ENCODE measurements at regions not wholly inside any gene's neighbourhood (a gene's known extent, or its start where the extent isn't known, plus 50 kb on each side); places are given as distances from the start of the nearest gene placed in this dataset.
"Not testable (repeated sequence)": the region's sequence is repeated elsewhere in the genome, so short reads cannot be mapped to it uniquely, and the experiment has no call there.

GRCh38 chr9:101840694-101841188 lies 102.3 kb upstream of the GRIN3A start:
- no peak for FAIRE-seq

DNA sequence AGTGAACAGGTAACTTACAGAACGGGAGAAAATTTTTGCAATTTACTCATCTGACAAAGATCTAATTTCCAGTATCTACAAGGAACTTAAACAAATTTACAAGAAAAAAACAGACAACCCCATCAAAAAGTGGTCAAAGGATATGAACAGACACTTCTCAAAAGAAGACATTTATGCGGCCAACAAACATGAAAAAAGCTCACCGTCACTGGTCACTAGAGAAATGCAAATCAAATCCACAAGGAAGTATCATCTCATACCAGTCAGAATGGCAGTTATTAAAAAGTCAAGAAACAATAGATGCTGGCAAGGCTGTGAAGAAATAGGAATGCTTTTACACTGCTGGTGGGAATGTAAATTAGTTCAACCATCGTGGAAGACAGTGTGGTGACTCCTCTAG lies 100.5 kb upstream of the GRIN3A start:
- FAIRE-seq: not testable (repeated sequence)

GRCh38 chr9:101836021-101836420 lies 97.6 kb upstream of the GRIN3A start:
- no peak for FAIRE-seq

DNA sequence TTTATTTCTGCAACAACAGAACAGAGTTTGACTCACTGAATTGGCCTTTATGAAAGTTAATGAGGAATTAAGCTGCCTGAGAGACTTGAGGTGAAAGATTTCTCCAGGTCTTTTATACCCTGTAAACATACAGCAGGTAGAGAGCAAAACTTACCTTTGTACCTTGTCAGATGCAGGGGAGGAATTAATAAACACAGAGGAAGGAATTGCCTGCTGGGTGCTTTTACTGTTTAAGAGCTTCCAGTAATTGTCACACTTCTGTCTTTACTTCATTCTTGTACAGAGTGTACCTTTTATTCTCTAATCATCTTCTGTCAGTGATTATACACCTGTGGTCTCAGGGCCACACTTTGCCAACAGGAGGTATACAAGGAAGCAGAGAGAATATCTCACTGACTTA lies 94.0 kb upstream of the GRIN3A start:
- FAIRE-seq: no peak

DNA sequence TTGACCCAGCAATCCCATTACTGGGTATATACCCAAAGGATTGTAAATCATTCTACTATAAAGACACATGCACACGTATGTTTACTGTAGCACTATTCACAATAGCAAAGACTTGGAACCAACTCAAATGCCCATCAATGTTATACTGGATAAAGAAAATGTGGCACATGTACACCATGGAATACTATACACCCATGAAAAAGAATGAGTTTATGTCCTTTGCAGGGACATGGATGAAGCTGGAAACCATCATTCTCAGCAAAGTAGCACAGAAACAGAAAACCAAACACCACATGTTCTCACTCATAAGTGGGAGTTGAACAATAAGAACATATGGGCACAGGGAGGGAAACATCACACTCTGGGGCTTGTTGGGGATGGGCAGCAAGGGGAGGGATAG lies 83.0 kb upstream of the GRIN3A start:
- FAIRE-seq: not testable (repeated sequence)

GRCh38 chr9:101820983-101821382 lies 82.5 kb upstream of the GRIN3A start:
- FAIRE-seq: not testable (repeated sequence)

DNA sequence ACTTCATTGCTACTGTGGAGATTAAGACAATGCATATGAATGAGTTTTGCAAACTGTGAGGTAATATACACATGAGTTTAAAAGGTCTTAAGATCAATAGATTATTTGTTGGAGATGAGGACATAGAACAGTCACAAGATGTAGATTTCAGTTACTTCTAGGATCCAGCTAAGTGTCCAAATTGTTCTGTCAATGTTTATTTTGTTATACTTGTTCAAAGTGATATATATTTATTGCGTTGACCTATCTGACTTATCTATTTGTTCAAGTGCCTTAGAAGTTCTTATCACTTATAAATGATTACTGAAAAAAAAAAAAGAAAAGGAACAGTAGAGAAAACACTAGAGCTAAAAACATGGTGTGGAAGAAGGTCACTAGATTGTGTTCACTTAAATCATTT lies 75.6 kb upstream of the GRIN3A start:
- FAIRE-seq: no peak

DNA sequence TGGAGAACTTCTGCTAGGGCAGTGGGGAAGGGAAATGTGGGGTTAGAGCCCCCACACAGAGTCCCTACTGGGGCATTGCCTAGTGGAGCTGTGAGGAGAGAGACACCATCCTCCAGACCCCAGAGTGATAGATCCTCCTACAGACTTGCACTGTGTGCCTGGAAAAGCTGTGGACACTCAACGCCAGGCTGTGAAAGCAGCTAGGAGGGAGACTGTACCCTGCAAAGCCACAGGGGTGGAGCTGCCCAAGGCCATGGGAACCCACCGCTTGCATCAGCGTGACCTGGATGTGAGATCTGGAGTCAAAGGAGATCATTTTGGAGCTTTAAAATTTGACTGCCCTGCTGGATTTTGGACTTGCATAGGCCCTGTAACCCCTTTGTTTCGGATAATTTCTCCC lies 69.4 kb upstream of the GRIN3A start:
- FAIRE-seq: not testable (repeated sequence)

DNA sequence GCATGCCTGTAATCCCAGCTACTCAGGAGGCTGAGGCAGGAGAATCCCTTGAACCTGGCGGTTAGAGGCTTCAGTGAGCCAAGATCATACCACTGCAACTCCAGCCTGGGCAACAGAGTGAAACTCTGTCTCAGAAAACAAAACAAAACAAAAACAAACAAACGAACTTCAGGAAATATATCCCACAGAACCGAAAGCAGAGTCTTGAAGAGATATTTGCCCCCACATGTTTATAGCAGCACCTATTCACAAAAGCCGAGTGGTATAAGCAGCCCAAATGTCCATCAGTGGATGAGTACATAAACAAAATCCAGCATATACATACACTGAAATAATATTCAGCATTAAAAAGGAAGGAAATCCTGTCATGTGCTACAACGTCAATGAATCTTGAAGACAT lies 57.6 kb upstream of the GRIN3A start:
- FAIRE-seq: no peak

DNA sequence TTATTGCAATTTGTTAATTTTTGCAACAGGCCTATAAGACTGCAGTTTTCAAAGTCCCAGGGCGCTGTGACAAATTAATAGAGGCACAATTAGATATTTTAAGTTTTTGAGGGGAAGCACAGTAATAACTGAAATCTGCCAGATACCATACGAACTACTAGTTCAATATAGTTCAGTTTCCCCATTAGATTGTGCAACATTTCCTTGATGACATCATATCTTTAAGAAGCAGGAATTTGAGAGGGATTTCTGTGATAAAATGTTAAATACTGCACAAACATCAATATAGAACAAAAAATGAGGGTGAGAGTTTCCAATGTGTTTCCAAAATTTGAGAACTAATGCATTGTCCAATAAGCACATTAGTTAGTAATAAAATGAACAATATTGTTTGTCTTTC lies 56.7 kb upstream of the GRIN3A start:
- no peak for FAIRE-seq

DNA sequence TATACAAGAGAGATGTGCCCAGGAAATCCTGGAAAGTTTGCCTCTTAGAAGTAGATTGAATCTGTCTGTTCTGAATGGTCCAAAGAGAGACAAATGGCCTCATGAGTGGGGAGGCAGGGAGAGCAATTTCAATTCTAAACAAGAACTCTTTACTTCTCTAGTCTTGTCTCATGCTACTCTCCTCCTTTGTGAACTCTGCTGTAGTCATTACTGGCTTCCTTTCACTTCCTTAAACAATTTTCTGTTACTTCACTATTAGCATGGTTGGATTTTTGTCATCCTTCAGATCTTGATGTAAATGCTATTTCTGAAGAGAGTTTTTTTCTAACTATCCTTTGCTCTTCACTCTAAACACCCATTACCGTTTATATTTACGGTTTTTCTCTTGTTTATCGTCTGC lies 54.0 kb upstream of the GRIN3A start:
- no peak for FAIRE-seq

- no peak for FAIRE-seq
These were observed 53.5 kb upstream of the GRIN3A start for GRCh38 chr9:101791938-101792337.

DNA sequence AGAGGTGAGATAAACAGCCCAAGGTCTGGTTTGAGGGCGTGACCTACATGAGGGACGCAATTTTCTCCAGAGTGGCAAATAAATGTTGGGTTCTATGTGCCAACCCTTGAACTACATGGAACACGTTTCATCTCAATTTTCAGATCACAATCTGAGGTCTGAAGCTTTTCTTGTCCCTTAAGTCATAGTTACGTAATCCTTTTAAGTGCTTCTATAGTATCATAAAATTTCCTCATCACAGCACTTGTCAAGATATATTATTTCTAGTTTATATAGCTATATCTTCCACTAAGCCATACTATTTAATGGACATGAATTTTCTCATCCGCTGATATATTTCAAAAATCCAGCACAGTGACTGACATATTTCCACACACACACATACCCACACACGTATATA lies 53.1 kb upstream of the GRIN3A start:
- no peak for FAIRE-seq

All from endometrium (tissue), 2 donors.